HEK293 (cell line): ENCODE measurements at regions not wholly inside any gene's neighbourhood (a gene's known extent, or its start where the extent isn't known, plus 50 kb on each side); places are given as distances from the start of the nearest gene placed in this dataset.

Source experiments
- FEZF1 ChIP-seq: fragments of 450-650 bp; formaldehyde crosslinking; IDR thresholded peaks from 2 replicates; pipeline ENCODE4 v1.5.1; 2016; ENCODE audit warnings: missing biosample characterization, missing genetic modification characterization
- GFI1B ChIP-seq: fragments of 450-650 bp; formaldehyde crosslinking; IDR thresholded peaks from 2 replicates; pipeline ENCODE4 v1.5.1; 2016; ENCODE audit warnings: missing biosample characterization, missing genetic modification characterization
- HOXA7 ChIP-seq: sonication (generic); formaldehyde crosslinking; IDR thresholded peaks from 2 replicates; pipeline ENCODE4 v1.8.1; 2022; ENCODE audit warnings: missing genetic modification reagents, borderline replicate concordance
- KLF16 ChIP-seq: fragments of 450-650 bp; formaldehyde crosslinking; IDR thresholded peaks from 2 replicates; pipeline ENCODE4 v1.5.1; 2017; ENCODE audit warnings: missing biosample characterization, missing genetic modification characterization
- KLF7 ChIP-seq: fragments of 450-650 bp; formaldehyde crosslinking; IDR thresholded peaks from 2 replicates; pipeline ENCODE4 v1.5.1; 2016; ENCODE audit warnings: missing biosample characterization, missing genetic modification characterization, borderline replicate concordance
- OSR2 ChIP-seq: fragments of 450-650 bp; formaldehyde crosslinking; IDR thresholded peaks from 2 replicates; pipeline ENCODE4 v1.5.1; 2016; ENCODE audit warnings: missing biosample characterization, missing genetic modification characterization
- REPIN1 ChIP-seq: fragments of 450-650 bp; formaldehyde crosslinking; IDR thresholded peaks from 2 replicates; pipeline ENCODE4 v1.5.1; 2017; ENCODE audit warnings: missing biosample characterization, missing genetic modification characterization, low read depth
- TRIM28 ChIP-seq: IDR thresholded peaks from 2 replicates; pipeline ENCODE4 v1.6.1; 2011; ENCODE audit warnings: low read length, control low read depth, borderline replicate concordance
- WT1 ChIP-seq: fragments of 450-650 bp; formaldehyde crosslinking; IDR thresholded peaks from 2 replicates; pipeline ENCODE4 v1.5.1; 2016; ENCODE audit warnings: missing biosample characterization, missing genetic modification characterization
- ZBTB21 ChIP-seq: fragments of 450-650 bp; formaldehyde crosslinking; IDR thresholded peaks from 2 replicates; pipeline ENCODE4 v1.5.1; 2017; ENCODE audit warnings: missing biosample characterization, missing genetic modification characterization
- ZBTB8A ChIP-seq: fragments of 450-650 bp; formaldehyde crosslinking; IDR thresholded peaks from 2 replicates; pipeline ENCODE4 v1.5.1; 2016; ENCODE audit warnings: missing biosample characterization, missing genetic modification characterization
- ZNF169 ChIP-seq: fragments of 450-650 bp; formaldehyde crosslinking; IDR thresholded peaks from 2 replicates; pipeline ENCODE4 v1.5.1; 2016; ENCODE audit warnings: missing biosample characterization, missing genetic modification characterization
- ZNF280D ChIP-seq: fragments of 450-650 bp; formaldehyde crosslinking; IDR thresholded peaks from 2 replicates; pipeline ENCODE4 v1.5.1; 2016; ENCODE audit warnings: missing biosample characterization, missing genetic modification characterization
- ZNF335 ChIP-seq: fragments of 450-650 bp; formaldehyde crosslinking; conservative IDR thresholded peaks from 2 replicates; pipeline ENCODE4 v1.5.1; 2016; ENCODE audit warnings: missing biosample characterization, missing genetic modification characterization
- ZNF341 ChIP-seq: fragments of 450-650 bp; formaldehyde crosslinking; IDR thresholded peaks from 2 replicates; pipeline ENCODE4; 2016; ENCODE audit warnings: low read depth, missing biosample characterization, missing genetic modification characterization
- ZNF391 ChIP-seq: fragments of 450-650 bp; formaldehyde crosslinking; IDR thresholded peaks from 2 replicates; pipeline ENCODE4 v1.5.1; 2016; ENCODE audit warnings: low read depth, missing biosample characterization, missing genetic modification characterization, borderline replicate concordance
- ZNF433 ChIP-seq: fragments of 450-650 bp; formaldehyde crosslinking; IDR thresholded peaks from 2 replicates; pipeline ENCODE4 v1.5.1; 2016; ENCODE audit warnings: missing biosample characterization, missing genetic modification characterization, low read depth
- ZNF513 ChIP-seq: fragments of 450-650 bp; IDR thresholded peaks from 2 replicates; pipeline ENCODE4 v1.5.1; 2018; ENCODE audit warnings: missing biosample characterization, missing genetic modification characterization
- ZNF529 ChIP-seq: fragments of 450-650 bp; formaldehyde crosslinking; IDR thresholded peaks from 2 replicates; pipeline ENCODE4 v1.5.1; 2017; ENCODE audit warnings: missing genetic modification characterization, missing biosample characterization; ENCODE audit not compliant: insufficient replicate concordance
- ZNF560 ChIP-seq: fragments of 450-650 bp; formaldehyde crosslinking; IDR thresholded peaks from 2 replicates; pipeline ENCODE4 v1.5.1; 2017; ENCODE audit warnings: missing biosample characterization, missing genetic modification characterization, borderline replicate concordance
- ZNF623 ChIP-seq: fragments of 450-650 bp; formaldehyde crosslinking; IDR thresholded peaks from 2 replicates; pipeline ENCODE4 v1.5.1; 2016; ENCODE audit warnings: missing biosample characterization, missing genetic modification characterization
- ZNF639 ChIP-seq: fragments of 450-650 bp; formaldehyde crosslinking; IDR thresholded peaks from 2 replicates; pipeline ENCODE4 v1.5.1; 2016; ENCODE audit warnings: missing biosample characterization, missing genetic modification characterization
- ZNF660 ChIP-seq: fragments of 450-650 bp; IDR thresholded peaks from 2 replicates; pipeline ENCODE4 v1.5.1; 2018; ENCODE audit warnings: missing biosample characterization, mild to moderate bottlenecking, missing genetic modification characterization
- ZNF670 ChIP-seq: fragments of 450-650 bp; formaldehyde crosslinking; IDR thresholded peaks from 2 replicates; pipeline ENCODE4 v1.5.1; 2016; ENCODE audit warnings: missing biosample characterization, missing genetic modification characterization, low read depth
- ZNF777 ChIP-seq: fragments of 450-650 bp; formaldehyde crosslinking; IDR thresholded peaks from 2 replicates; pipeline ENCODE4 v1.5.1; 2017; ENCODE audit warnings: missing biosample characterization, missing genetic modification characterization, borderline replicate concordance
- ZNF843 ChIP-seq: fragments of 450-650 bp; formaldehyde crosslinking; IDR thresholded peaks from 2 replicates; pipeline ENCODE4 v1.5.1; 2016; ENCODE audit warnings: missing biosample characterization, missing genetic modification characterization
- ZXDB ChIP-seq: fragments of 450-650 bp; formaldehyde crosslinking; IDR thresholded peaks from 2 replicates; pipeline ENCODE4 v1.5.1; 2016; ENCODE audit warnings: missing biosample characterization, missing genetic modification characterization
- TF ChIP-seq, protein P1 (sequence below): fragments of 450-650 bp; formaldehyde crosslinking; IDR thresholded peaks from 2 replicates; pipeline ENCODE4 v1.5.1; 2016; ENCODE audit warnings: missing biosample characterization, missing genetic modification characterization
- TF ChIP-seq, protein P2 (sequence below): fragments of 450-650 bp; formaldehyde crosslinking; IDR thresholded peaks from 2 replicates; pipeline ENCODE4 v1.5.1; 2017; ENCODE audit warnings: missing biosample characterization, missing genetic modification characterization
- TF ChIP-seq, protein P3 (sequence below): fragments of 450-650 bp; formaldehyde crosslinking; IDR thresholded peaks from 2 replicates; pipeline ENCODE4 v1.5.1; 2016; ENCODE audit warnings: missing biosample characterization, missing genetic modification characterization

- TF ChIP-seq GFI1B: peak; percentile 92
- TF ChIP-seq ZNF513: no peak; the same call in 1 of the 2 replicates
- TF ChIP-seq ZNF560: no peak
- peak; percentile 60; the same call in 1 of the 2 replicates for TF ChIP-seq ZBTB21 (tag by site-specific recombination)
- TF ChIP-seq ZNF280D: no peak
- peak; percentile 91 for TF ChIP-seq ZXDB (tag by site-specific recombination)
- TF ChIP-seq, protein P1, sequence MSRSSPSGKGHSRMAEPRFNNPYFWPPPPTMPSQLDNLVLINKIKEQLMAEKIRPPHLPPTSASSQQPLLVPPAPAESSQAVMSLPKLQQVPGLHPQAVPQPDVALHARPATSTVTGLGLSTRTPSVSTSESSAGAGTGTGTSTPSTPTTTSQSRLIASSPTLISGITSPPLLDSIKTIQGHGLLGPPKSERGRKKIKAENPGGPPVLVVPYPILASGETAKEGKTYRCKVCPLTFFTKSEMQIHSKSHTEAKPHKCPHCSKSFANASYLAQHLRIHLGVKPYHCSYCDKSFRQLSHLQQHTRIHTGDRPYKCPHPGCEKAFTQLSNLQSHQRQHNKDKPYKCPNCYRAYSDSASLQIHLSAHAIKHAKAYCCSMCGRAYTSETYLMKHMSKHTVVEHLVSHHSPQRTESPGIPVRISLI: peak; percentile 99
- no peak for TF ChIP-seq REPIN1 (tag by site-specific recombination)
- no peak for TF ChIP-seq ZNF777
- TF ChIP-seq FEZF1 (tag by site-specific recombination): peak; percentile 98
- TF ChIP-seq ZNF529 (tag by site-specific recombination): no peak
- TF ChIP-seq, protein P2, sequence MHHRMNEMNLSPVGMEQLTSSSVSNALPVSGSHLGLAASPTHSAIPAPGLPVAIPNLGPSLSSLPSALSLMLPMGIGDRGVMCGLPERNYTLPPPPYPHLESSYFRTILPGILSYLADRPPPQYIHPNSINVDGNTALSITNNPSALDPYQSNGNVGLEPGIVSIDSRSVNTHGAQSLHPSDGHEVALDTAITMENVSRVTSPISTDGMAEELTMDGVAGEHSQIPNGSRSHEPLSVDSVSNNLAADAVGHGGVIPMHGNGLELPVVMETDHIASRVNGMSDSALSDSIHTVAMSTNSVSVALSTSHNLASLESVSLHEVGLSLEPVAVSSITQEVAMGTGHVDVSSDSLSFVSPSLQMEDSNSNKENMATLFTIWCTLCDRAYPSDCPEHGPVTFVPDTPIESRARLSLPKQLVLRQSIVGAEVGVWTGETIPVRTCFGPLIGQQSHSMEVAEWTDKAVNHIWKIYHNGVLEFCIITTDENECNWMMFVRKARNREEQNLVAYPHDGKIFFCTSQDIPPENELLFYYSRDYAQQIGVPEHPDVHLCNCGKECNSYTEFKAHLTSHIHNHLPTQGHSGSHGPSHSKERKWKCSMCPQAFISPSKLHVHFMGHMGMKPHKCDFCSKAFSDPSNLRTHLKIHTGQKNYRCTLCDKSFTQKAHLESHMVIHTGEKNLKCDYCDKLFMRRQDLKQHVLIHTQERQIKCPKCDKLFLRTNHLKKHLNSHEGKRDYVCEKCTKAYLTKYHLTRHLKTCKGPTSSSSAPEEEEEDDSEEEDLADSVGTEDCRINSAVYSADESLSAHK (tag by site-specific recombination): peak; percentile 79
- TF ChIP-seq ZNF341 (tag by site-specific recombination): no peak
- TF ChIP-seq ZNF639 (tag by site-specific recombination): peak; percentile 66; the same call in 1 of the 2 replicates
- TF ChIP-seq ZNF391 (tag by site-specific recombination): no peak; the same call in 1 of the 2 replicates
- 0 out of 2 replicates have a peak, but pooled peaks have one; percentile 25 for TF ChIP-seq KLF7 (tag by site-specific recombination)
- no peak for TF ChIP-seq ZNF335
- 0 out of 2 replicates have a peak, but pooled peaks have one; percentile 21 for TF ChIP-seq ZBTB8A (tag by site-specific recombination)
- 0 out of 2 replicates have a peak, but pooled peaks have one; percentile 13 for TF ChIP-seq ZNF623 (tag by site-specific recombination)
- peak; percentile 86 for TF ChIP-seq OSR2 (tag by site-specific recombination)
- TF ChIP-seq HOXA7 (CRISPR knock-in tag): no peak
- peak; percentile 69; the same call in 1 of the 2 replicates for TF ChIP-seq WT1 (tag by site-specific recombination)
- no peak for TF ChIP-seq ZNF670 (tag by site-specific recombination)
- 0 out of 2 replicates have a peak, but pooled peaks have one; percentile 12 for TF ChIP-seq ZNF660 (tag by site-specific recombination)
- TF ChIP-seq, protein P3, sequence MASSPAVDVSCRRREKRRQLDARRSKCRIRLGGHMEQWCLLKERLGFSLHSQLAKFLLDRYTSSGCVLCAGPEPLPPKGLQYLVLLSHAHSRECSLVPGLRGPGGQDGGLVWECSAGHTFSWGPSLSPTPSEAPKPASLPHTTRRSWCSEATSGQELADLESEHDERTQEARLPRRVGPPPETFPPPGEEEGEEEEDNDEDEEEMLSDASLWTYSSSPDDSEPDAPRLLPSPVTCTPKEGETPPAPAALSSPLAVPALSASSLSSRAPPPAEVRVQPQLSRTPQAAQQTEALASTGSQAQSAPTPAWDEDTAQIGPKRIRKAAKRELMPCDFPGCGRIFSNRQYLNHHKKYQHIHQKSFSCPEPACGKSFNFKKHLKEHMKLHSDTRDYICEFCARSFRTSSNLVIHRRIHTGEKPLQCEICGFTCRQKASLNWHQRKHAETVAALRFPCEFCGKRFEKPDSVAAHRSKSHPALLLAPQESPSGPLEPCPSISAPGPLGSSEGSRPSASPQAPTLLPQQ (tag by site-specific recombination): 0 out of 2 replicates have a peak, but pooled peaks have one; percentile 57
- peak; percentile 98 for TF ChIP-seq ZNF843 (tag by site-specific recombination)
- no peak for TF ChIP-seq ZNF433 (tag by site-specific recombination)
- TF ChIP-seq KLF16 (tag by site-specific recombination): no peak
- no peak for TF ChIP-seq ZNF169
- TF ChIP-seq TRIM28: no peak; the same call in 1 of the 2 replicates
Observed at GRCh38 chr5:92801911-92802310, 779.1 kb downstream of the NR2F1-AS1 start (continued).
